HCT116 (cell line): ENCODE measurements at regions not wholly inside any gene's neighbourhood (a gene's known extent, or its start where the extent isn't known, plus 50 kb on each side); places are given as distances from the start of the nearest gene placed in this dataset.

Experiments
- CTCF ChIP-seq, 3 experiments: fragments of 200-600 bp in 1 of 3; sonication (generic) in 1 of 3; IDR thresholded peaks in 2 of 3; conservative IDR thresholded peaks in 1 of 3; 2 replicates each; pipeline ENCODE4 v1.5.1; 2012 to 2017; ENCODE audit warnings: low read depth in 2 of 3, low read length in 2 of 3, antibody characterized with exemption in 1 of 3, borderline replicate concordance in 1 of 3, control low read depth in 1 of 3, mild to moderate bottlenecking in 1 of 3, mixed read lengths in 1 of 3, mixed run types in 1 of 3, moderate library complexity in 1 of 3; ENCODE audit not compliant: insufficient read depth in 1 of 3
- EZH2 ChIP-seq: fragments of 200-600 bp; sonication (generic); IDR thresholded peaks from 2 replicates; pipeline ENCODE4 v1.6.1; 2017; ENCODE audit warnings: antibody characterized with exemption, mixed run types
- JUND ChIP-seq: IDR thresholded peaks from 2 replicates; pipeline ENCODE4 v1.6.1; 2012
- MAX ChIP-seq: IDR thresholded peaks from 2 replicates; pipeline ENCODE4 v1.6.1; 2012
- POLR2A ChIP-seq: IDR thresholded peaks from 2 replicates; pipeline ENCODE4 v1.7.0; 2011; ENCODE audit warnings: borderline replicate concordance; ENCODE audit not compliant: insufficient read depth, insufficient read length; ENCODE audit errors: extremely low read depth
- SRF ChIP-seq: IDR thresholded peaks from 2 replicates; pipeline ENCODE4 v1.6.1; 2012; ENCODE audit warnings: low read depth
- TCF7L2 ChIP-seq: IDR thresholded peaks from 2 replicates; pipeline ENCODE4 v1.7.0; 2011; ENCODE audit warnings: borderline replicate concordance, inconsistent platforms; ENCODE audit not compliant: insufficient read depth, insufficient read length; ENCODE audit errors: extremely low read depth
- ZFX ChIP-seq: fragments of 450-650 bp; IDR thresholded peaks from 2 replicates; pipeline ENCODE4 v1.6.1; 2017
- ZNF274 ChIP-seq: fragments of 200-500 bp; sonication (Bioruptor generic); IDR thresholded peaks from 2 replicates; pipeline ENCODE4 v1.6.1; 2014; ENCODE audit warnings: mild to moderate bottlenecking, low read depth, low read length, inconsistent platforms
- TF ChIP-seq, protein P1 (sequence below): IDR thresholded peaks from 2 replicates; pipeline ENCODE4 v1.6.1; 2012; ENCODE audit warnings: low read depth

DNA sequence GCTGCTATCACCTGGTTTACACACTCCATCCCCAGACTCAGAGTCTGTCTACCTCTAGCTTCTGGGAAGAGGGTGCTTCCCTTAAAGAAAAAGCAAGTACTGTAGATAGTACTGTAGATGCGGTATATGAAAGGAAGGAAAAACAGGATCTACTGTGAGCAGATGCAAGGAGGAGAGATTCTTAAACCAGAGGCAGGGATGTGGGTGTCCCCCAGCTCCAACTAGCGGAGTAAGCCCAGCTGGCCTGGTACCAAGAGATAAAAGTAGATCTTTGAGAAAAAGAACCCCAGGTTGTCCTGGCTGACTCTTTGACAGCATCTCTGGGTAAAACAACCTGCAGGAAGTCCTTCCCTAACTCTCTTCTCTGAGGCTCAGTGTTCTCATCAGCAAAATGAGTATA, 523.7 kb upstream of the PROK2 start:
- TF ChIP-seq EZH2 (no peak), POLR2A (no peak), SRF (no peak), CTCF (IDR thresholded peaks at IDR 0.05 in 2 of 3, conservative IDR thresholded peaks at IDR 0.05 in 1 of 3; ENCODE audit: borderline replicate concordance in 1 of 3, insufficient read depth in 1 of 3, low read depth in 2 of 3, low read length in 2 of 3) (no peak), TCF7L2 (no peak), ZFX (no peak), JUND (no peak), ZNF274 (no peak), MAX (no peak)
- TF ChIP-seq, protein P1, sequence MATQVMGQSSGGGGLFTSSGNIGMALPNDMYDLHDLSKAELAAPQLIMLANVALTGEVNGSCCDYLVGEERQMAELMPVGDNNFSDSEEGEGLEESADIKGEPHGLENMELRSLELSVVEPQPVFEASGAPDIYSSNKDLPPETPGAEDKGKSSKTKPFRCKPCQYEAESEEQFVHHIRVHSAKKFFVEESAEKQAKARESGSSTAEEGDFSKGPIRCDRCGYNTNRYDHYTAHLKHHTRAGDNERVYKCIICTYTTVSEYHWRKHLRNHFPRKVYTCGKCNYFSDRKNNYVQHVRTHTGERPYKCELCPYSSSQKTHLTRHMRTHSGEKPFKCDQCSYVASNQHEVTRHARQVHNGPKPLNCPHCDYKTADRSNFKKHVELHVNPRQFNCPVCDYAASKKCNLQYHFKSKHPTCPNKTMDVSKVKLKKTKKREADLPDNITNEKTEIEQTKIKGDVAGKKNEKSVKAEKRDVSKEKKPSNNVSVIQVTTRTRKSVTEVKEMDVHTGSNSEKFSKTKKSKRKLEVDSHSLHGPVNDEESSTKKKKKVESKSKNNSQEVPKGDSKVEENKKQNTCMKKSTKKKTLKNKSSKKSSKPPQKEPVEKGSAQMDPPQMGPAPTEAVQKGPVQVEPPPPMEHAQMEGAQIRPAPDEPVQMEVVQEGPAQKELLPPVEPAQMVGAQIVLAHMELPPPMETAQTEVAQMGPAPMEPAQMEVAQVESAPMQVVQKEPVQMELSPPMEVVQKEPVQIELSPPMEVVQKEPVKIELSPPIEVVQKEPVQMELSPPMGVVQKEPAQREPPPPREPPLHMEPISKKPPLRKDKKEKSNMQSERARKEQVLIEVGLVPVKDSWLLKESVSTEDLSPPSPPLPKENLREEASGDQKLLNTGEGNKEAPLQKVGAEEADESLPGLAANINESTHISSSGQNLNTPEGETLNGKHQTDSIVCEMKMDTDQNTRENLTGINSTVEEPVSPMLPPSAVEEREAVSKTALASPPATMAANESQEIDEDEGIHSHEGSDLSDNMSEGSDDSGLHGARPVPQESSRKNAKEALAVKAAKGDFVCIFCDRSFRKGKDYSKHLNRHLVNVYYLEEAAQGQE: no peak
